WTC11 (cell line): ENCODE measurements at regions not wholly inside any gene's neighbourhood (a gene's known extent, or its start where the extent isn't known, plus 50 kb on each side); places are given as distances from the start of the nearest gene placed in this dataset.

Experiments used
- ATAC-seq: fragments of 200-7000 bp; cut with Tn5 transposase; 2 replicates; pipeline ENCODE4 v1.10.0; 2021; ENCODE audit warnings: mild to moderate bottlenecking, moderate library complexity
- CTCF ChIA-PET: fragments of 300-600 bp; sonication (Branson Sonifier 250); formaldehyde crosslinking; loops from one replicate; lab custom pipeline; 2021; ENCODE audit warnings: antibody characterized with exemption; lab: Charles Lee
- POLR2A ChIA-PET: fragments of 350-600 bp; sonication (Branson Sonifier 250); formaldehyde crosslinking; loops from one replicate; lab custom pipeline; 2021; ENCODE audit warnings: antibody characterized with exemption; lab: Charles Lee
- DNase-seq: peaks from one replicate; pipeline ENCODE4 v3.0.0; 2021; ENCODE audit warnings: low spot score
- H3K27ac Mint-ChIP-seq: 2 replicates; pipeline ENCODE4 v1.8.0; 2021; ENCODE audit warnings: mixed read lengths
- H3K27me3 Mint-ChIP-seq: 2 replicates; pipeline ENCODE4 v1.8.0; 2021; ENCODE audit warnings: low read depth, mild to moderate bottlenecking, moderate library complexity, mixed read lengths
- H3K36me3 Mint-ChIP-seq: 2 replicates; pipeline ENCODE4 v1.8.0; 2021; ENCODE audit warnings: mixed read lengths
- H3K4me1 Mint-ChIP-seq: 2 replicates; pipeline ENCODE4 v1.8.0; 2022; ENCODE audit warnings: mixed read lengths
- H3K4me3 Mint-ChIP-seq: 2 replicates; pipeline ENCODE4 v1.8.0; 2021; ENCODE audit warnings: mild to moderate bottlenecking, moderate library complexity, mixed read lengths
- H3K9me3 Mint-ChIP-seq: 2 replicates; pipeline ENCODE4 v1.8.0; 2021; ENCODE audit warnings: mixed read lengths
- AFF4 ChIP-seq: sonication (generic); formaldehyde crosslinking; IDR thresholded peaks from 2 replicates; pipeline ENCODE4 v1.8.1; 2023; ENCODE audit warnings: mild to moderate bottlenecking, missing genetic modification reagents, borderline replicate concordance
- CREB1 ChIP-seq: sonication (generic); formaldehyde crosslinking; IDR thresholded peaks from 2 replicates; pipeline ENCODE4 v1.8.0; 2023; ENCODE audit warnings: mild to moderate bottlenecking, missing genetic modification reagents
- E2F5 ChIP-seq: sonication (generic); formaldehyde crosslinking; IDR thresholded peaks from 2 replicates; pipeline ENCODE4 v1.8.1; 2022; ENCODE audit warnings: mild to moderate bottlenecking, moderate library complexity, missing genetic modification reagents
- FOXP1 ChIP-seq: sonication (generic); formaldehyde crosslinking; IDR thresholded peaks from 2 replicates; pipeline ENCODE4 v1.8.0; 2022; ENCODE audit warnings: missing genetic modification reagents, mild to moderate bottlenecking, moderate library complexity, borderline replicate concordance
- GABPB1 ChIP-seq: sonication (generic); formaldehyde crosslinking; IDR thresholded peaks from 2 replicates; pipeline ENCODE4 v1.8.1; 2023; ENCODE audit warnings: mild to moderate bottlenecking, missing genetic modification reagents
- MXD4 ChIP-seq: fragments of 250-450 bp; sonication (Bioruptor Pico); IDR thresholded peaks from 2 replicates; pipeline ENCODE4 v1.8.0; 2021; ENCODE audit warnings: mild to moderate bottlenecking, moderate library complexity, borderline replicate concordance
- NR3C1 ChIP-seq: sonication (generic); formaldehyde crosslinking; conservative IDR thresholded peaks from 2 replicates; pipeline ENCODE4 v1.8.1; 2023; ENCODE audit warnings: low read depth, mild to moderate bottlenecking, missing genetic modification reagents
- OVOL2 ChIP-seq: fragments of 250-450 bp; sonication (Bioruptor Pico); IDR thresholded peaks from 2 replicates; pipeline ENCODE4 v1.9.0; 2021; ENCODE audit warnings: mild to moderate bottlenecking, borderline replicate concordance
- PRDM15 ChIP-seq: sonication (generic); formaldehyde crosslinking; IDR thresholded peaks from 2 replicates; pipeline ENCODE4 v1.8.0; 2022; ENCODE audit warnings: missing genetic modification reagents
- SOX15 ChIP-seq: fragments of 250-450 bp; sonication (Bioruptor Pico); IDR thresholded peaks from 2 replicates; pipeline ENCODE4 v1.9.0; 2021; ENCODE audit warnings: mild to moderate bottlenecking
- SP1 ChIP-seq: sonication (generic); formaldehyde crosslinking; conservative IDR thresholded peaks from 2 replicates; pipeline ENCODE4 v1.8.1; 2022; ENCODE audit warnings: missing genetic modification reagents
- ZNF138 ChIP-seq: sonication (generic); formaldehyde crosslinking; conservative IDR thresholded peaks from 2 replicates; pipeline ENCODE4 v1.8.1; 2022; ENCODE audit warnings: mild to moderate bottlenecking, moderate library complexity, missing genetic modification reagents
- ZNF396 ChIP-seq: fragments of 250-450 bp; sonication (Bioruptor Pico); IDR thresholded peaks from 2 replicates; pipeline ENCODE4 v1.8.0; 2021; ENCODE audit warnings: mild to moderate bottlenecking, moderate library complexity, borderline replicate concordance
- ZSCAN18 ChIP-seq: fragments of 250-450 bp; sonication (Bioruptor Pico); IDR thresholded peaks from 2 replicates; pipeline ENCODE4 v2.1.2; 2022; ENCODE audit warnings: mild to moderate bottlenecking, moderate library complexity
- TF ChIP-seq, protein P1 (sequence below): sonication (generic); formaldehyde crosslinking; IDR thresholded peaks from 2 replicates; pipeline ENCODE4 v1.8.0; 2022; ENCODE audit warnings: mild to moderate bottlenecking, missing genetic modification reagents
- TF ChIP-seq, protein P2 (sequence below): sonication (generic); formaldehyde crosslinking; IDR thresholded peaks from 2 replicates; pipeline ENCODE4 v1.8.1; 2022; ENCODE audit warnings: low read depth, mild to moderate bottlenecking, moderate library complexity, missing genetic modification reagents, borderline replicate concordance
- TF ChIP-seq, protein P3 (sequence below): fragments of 200-600 bp; IDR thresholded peaks from 2 replicates; pipeline ENCODE4 v1.8.0; 2022; ENCODE audit warnings: antibody characterized with exemption
- TF ChIP-seq, protein P4 (sequence below): sonication (generic); formaldehyde crosslinking; IDR thresholded peaks from 2 replicates; pipeline ENCODE4 v1.8.0; 2023; ENCODE audit warnings: mild to moderate bottlenecking, missing genetic modification reagents

- DNase-seq (no peak), ATAC-seq (no peak)
- no peaks in the 10 kb centered on the region for H3K36me3 Mint-ChIP-seq
- CTCF ChIA-PET, result no interaction called here
- no peak overlapping the region for H3K27ac Mint-ChIP-seq
- no peaks in the 10 kb centered on the region for H3K9me3 Mint-ChIP-seq
- H3K4me1 Mint-ChIP-seq, result no peaks in the 10 kb centered on the region
- H3K27me3 Mint-ChIP-seq, result no peaks in the 10 kb centered on the region; the same call in 1 of the 2 replicates
- POLR2A ChIA-PET, result no interaction called here
- no peak overlapping the region for H3K4me3 Mint-ChIP-seq
- TF ChIP-seq SP1 (CRISPR knock-in tag) (no peak), ZSCAN18 (CRISPR knock-in tag) (no peak), OVOL2 (CRISPR knock-in tag) (no peak), ZNF396 (CRISPR knock-in tag) (no peak), ZNF138 (no peak), E2F5 (no peak), SOX15 (CRISPR knock-in tag) (no peak), FOXP1 (CRISPR knock-in tag) (no peak), CREB1 (CRISPR knock-in tag) (no peak), GABPB1 (CRISPR knock-in tag) (no peak), AFF4 (no peak), NR3C1 (no peak), MXD4 (CRISPR knock-in tag) (no peak), PRDM15 (CRISPR knock-in tag) (no peak)
- TF ChIP-seq, protein P1, sequence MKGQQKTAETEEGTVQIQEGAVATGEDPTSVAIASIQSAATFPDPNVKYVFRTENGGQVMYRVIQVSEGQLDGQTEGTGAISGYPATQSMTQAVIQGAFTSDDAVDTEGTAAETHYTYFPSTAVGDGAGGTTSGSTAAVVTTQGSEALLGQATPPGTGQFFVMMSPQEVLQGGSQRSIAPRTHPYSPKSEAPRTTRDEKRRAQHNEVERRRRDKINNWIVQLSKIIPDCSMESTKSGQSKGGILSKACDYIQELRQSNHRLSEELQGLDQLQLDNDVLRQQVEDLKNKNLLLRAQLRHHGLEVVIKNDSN (CRISPR knock-in tag), result no peak
- TF ChIP-seq, protein P2, sequence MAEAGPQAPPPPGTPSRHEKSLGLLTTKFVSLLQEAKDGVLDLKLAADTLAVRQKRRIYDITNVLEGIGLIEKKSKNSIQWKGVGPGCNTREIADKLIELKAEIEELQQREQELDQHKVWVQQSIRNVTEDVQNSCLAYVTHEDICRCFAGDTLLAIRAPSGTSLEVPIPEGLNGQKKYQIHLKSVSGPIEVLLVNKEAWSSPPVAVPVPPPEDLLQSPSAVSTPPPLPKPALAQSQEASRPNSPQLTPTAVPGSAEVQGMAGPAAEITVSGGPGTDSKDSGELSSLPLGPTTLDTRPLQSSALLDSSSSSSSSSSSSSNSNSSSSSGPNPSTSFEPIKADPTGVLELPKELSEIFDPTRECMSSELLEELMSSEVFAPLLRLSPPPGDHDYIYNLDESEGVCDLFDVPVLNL, result no peak
- TF ChIP-seq, protein P3, sequence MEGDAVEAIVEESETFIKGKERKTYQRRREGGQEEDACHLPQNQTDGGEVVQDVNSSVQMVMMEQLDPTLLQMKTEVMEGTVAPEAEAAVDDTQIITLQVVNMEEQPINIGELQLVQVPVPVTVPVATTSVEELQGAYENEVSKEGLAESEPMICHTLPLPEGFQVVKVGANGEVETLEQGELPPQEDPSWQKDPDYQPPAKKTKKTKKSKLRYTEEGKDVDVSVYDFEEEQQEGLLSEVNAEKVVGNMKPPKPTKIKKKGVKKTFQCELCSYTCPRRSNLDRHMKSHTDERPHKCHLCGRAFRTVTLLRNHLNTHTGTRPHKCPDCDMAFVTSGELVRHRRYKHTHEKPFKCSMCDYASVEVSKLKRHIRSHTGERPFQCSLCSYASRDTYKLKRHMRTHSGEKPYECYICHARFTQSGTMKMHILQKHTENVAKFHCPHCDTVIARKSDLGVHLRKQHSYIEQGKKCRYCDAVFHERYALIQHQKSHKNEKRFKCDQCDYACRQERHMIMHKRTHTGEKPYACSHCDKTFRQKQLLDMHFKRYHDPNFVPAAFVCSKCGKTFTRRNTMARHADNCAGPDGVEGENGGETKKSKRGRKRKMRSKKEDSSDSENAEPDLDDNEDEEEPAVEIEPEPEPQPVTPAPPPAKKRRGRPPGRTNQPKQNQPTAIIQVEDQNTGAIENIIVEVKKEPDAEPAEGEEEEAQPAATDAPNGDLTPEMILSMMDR, result no peak
- TF ChIP-seq, protein P4, sequence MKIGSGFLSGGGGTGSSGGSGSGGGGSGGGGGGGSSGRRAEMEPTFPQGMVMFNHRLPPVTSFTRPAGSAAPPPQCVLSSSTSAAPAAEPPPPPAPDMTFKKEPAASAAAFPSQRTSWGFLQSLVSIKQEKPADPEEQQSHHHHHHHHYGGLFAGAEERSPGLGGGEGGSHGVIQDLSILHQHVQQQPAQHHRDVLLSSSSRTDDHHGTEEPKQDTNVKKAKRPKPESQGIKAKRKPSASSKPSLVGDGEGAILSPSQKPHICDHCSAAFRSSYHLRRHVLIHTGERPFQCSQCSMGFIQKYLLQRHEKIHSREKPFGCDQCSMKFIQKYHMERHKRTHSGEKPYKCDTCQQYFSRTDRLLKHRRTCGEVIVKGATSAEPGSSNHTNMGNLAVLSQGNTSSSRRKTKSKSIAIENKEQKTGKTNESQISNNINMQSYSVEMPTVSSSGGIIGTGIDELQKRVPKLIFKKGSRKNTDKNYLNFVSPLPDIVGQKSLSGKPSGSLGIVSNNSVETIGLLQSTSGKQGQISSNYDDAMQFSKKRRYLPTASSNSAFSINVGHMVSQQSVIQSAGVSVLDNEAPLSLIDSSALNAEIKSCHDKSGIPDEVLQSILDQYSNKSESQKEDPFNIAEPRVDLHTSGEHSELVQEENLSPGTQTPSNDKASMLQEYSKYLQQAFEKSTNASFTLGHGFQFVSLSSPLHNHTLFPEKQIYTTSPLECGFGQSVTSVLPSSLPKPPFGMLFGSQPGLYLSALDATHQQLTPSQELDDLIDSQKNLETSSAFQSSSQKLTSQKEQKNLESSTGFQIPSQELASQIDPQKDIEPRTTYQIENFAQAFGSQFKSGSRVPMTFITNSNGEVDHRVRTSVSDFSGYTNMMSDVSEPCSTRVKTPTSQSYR (CRISPR knock-in tag), result no peak
These were observed 425.0 kb downstream of the COL12A1 start for GRCh38 chr6:74780831-74781230.
